Nephron (organoid): ENCODE measurements at regions not wholly inside any gene's neighbourhood (a gene's known extent, or its start where the extent isn't known, plus 50 kb on each side); places are given as distances from the start of the nearest gene placed in this dataset.

Experiments
- H3K27ac Mint-ChIP-seq, 3 experiments: 2 replicates each; pipeline ENCODE4 v1.8.0; 2020; ENCODE audit warnings: mixed read lengths in 3 of 3, mild to moderate bottlenecking in 2 of 3, moderate library complexity in 1 of 3
- H3K27me3 Mint-ChIP-seq: 2 replicates; pipeline ENCODE4 v1.8.0; 2021; ENCODE audit warnings: low read depth, mild to moderate bottlenecking, moderate library complexity, mixed read lengths
- H3K36me3 Mint-ChIP-seq: 2 replicates; pipeline ENCODE4 v1.8.0; 2020; ENCODE audit warnings: low read depth, mixed read lengths
- H3K4me1 Mint-ChIP-seq: 2 replicates; pipeline ENCODE4 v1.8.0; 2020; ENCODE audit warnings: mixed read lengths
- H3K4me3 Mint-ChIP-seq, 3 experiments: 2 replicates each; pipeline ENCODE4 v1.8.0; 2020; ENCODE audit warnings: mild to moderate bottlenecking in 3 of 3, mixed read lengths in 3 of 3, moderate library complexity in 2 of 3
- H3K9me3 Mint-ChIP-seq: 2 replicates; pipeline ENCODE4 v1.8.0; 2020; ENCODE audit warnings: mixed read lengths
- CTCF ChIP-seq, 3 experiments: fragments of 200-600 bp; sonication (generic); IDR thresholded peaks; one replicate each; pipeline ENCODE4 v1.5.0; 2021; ENCODE audit warnings: antibody characterized with exemption in 3 of 3; ENCODE audit not compliant: unreplicated experiment in 3 of 3

DNA sequence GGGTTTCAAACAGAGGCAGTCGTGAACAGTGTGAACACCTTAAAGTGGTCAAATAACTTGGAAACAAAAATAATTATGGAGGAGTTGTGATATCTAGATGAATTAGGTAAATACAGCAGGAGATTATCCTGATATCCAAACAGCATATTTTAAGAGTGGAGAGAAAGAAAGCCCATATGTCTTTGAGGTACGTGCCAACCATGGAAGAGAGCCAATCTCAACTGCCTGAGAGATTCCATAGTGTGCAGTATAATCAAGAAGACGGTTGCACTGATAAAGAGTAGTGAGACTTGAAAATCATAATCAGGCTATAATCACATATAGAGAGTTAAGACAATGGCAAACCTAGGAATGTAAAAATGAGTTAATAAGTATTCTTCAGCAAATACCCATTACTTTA lies 472.8 kb upstream of the SLITRK5 start:
- Mint-ChIP-seq H3K27me3 (no peaks in the 10 kb centered on the region), H3K36me3 (no peaks in the 10 kb centered on the region), H3K9me3 (no peaks in the 10 kb centered on the region), H3K4me1 (no peaks in the 10 kb centered on the region), H3K27ac (no peak overlapping the region), H3K4me3 (no peak overlapping the region)
- TF ChIP-seq CTCF (IDR thresholded peaks at IDR 0.05; ENCODE audit: unreplicated experiment in 3 of 3) = no peak

DNA sequence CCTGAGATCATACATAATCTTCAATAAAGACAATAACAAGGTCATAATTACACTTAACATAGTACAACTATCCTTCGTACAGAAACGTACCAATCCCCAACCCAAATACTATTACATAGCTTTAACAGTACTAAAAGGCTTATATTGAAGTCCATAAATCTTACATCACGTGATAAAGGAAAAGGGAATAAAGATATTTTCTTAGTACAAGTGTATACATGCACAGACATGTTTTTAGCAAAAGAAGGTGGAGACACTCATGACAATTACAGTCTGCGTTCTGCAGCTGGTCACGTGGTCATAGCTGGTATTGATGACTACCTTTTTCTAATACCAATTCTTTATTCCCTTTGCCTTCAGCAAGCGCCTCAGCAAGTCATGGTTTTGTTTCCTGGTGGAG lies 464.5 kb upstream of the SLITRK5 start:
- no peaks in the 10 kb centered on the region for H3K9me3 Mint-ChIP-seq
- H3K4me3 Mint-ChIP-seq = no peak overlapping the region
- H3K36me3 Mint-ChIP-seq = no peaks in the 10 kb centered on the region
- peaks cover 3% of the 10 kb centered on the region for H3K27me3 Mint-ChIP-seq
- no peak overlapping the region for H3K27ac Mint-ChIP-seq
- H3K4me1 Mint-ChIP-seq = no peaks in the 10 kb centered on the region
- no peak for TF ChIP-seq CTCF (IDR thresholded peaks at IDR 0.05; ENCODE audit: unreplicated experiment in 3 of 3)

DNA sequence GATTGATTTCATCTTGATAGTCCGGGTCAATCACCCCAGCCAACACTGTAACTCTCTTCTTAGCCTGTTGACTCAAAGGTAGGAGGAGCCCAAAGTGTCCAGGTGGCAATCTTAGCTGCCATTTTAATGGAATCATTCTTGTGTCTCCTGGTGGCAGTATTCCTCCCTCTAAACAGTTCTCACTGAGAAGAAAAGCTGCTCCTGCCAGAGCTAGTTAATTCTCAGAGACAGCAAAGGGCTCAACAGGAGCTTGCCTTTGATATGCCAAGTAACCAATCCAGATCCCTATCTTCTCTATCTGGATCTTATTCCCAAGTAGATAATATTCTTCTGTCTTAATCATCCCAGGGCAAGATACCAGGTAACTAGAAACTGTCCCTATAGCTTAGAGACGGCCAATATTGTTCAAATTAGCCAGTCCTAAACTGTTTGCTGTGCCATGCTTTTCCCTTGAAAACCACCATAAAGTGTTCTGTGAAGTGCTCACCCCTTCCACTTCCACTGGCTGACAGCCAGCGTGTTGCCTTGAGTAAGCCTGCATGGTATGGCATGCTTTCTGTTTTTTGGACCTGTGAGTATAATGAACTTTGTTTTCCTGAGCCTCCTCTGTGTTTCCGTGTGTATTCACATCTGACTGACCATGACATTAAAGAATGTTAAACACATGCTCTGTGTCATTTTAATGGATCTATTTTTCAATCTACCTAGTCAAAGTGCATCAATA lies 463.7 kb upstream of the SLITRK5 start:
- Mint-ChIP-seq H3K27me3 (peaks cover 3% of the 10 kb centered on the region), H3K9me3 (no peaks in the 10 kb centered on the region), H3K4me3 (no peak overlapping the region), H3K27ac (no peak overlapping the region), H3K36me3 (no peaks in the 10 kb centered on the region), H3K4me1 (no peaks in the 10 kb centered on the region)
- no peak for TF ChIP-seq CTCF (IDR thresholded peaks at IDR 0.05; ENCODE audit: unreplicated experiment in 3 of 3)

DNA sequence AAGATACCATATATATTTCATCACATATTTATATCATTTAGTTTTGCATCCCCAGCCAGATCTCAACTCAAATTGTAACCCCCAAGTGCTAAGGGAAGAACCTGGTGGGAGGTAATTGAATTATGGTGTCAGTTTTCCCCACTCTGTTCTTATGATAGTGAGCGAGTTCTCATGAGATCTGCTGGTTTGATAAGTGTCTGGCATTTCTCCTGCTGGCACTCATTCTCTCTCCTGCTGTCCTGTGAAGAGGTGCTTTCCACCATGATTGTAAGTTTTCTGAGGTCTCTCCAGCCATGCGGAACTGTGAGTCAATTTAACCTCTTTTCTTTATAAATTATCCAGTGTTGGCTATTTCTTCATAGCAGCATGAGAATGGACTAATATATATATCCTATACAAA lies 462.5 kb upstream of the SLITRK5 start:
- no peak for TF ChIP-seq CTCF (IDR thresholded peaks at IDR 0.05; ENCODE audit: unreplicated experiment in 3 of 3)
- Mint-ChIP-seq H3K27me3 (peaks cover 3% of the 10 kb centered on the region), H3K4me1 (no peaks in the 10 kb centered on the region), H3K4me3 (no peak overlapping the region), H3K9me3 (no peaks in the 10 kb centered on the region), H3K36me3 (no peaks in the 10 kb centered on the region), H3K27ac (no peak overlapping the region)

- Mint-ChIP-seq H3K27ac (no peak overlapping the region), H3K27me3 (no peaks in the 10 kb centered on the region), H3K9me3 (peaks cover 6% of the 10 kb centered on the region), H3K4me1 (no peaks in the 10 kb centered on the region), H3K4me3 (no peak overlapping the region), H3K36me3 (no peaks in the 10 kb centered on the region)
- no peak for TF ChIP-seq CTCF (IDR thresholded peaks at IDR 0.05; ENCODE audit: unreplicated experiment in 3 of 3)
These were observed 436.2 kb upstream of the SLITRK5 start for GRCh38 chr13:87234981-87235380.

DNA sequence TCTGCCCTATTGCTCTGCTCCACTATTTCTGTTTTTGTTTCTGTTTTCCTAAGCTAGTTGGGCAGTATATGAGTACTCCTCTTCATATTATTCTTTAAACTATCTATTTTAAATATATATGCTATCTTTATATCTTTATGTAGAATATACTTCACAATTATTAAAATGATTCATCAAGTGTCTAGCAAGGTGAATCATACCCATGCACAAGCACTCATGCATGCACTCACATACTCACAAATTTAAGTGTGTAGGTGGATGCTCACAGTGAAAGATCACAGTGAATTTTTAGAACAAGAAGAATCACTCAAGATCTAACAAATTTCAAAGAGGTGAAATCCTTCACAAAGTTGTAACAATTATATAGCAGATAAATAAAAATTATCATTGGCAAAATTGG lies 435.6 kb upstream of the SLITRK5 start:
- H3K27me3 Mint-ChIP-seq = no peaks in the 10 kb centered on the region

More for the DNA sequence above, 435.6 kb upstream of the SLITRK5 start:
- no peak overlapping the region for H3K27ac Mint-ChIP-seq
- TF ChIP-seq CTCF (IDR thresholded peaks at IDR 0.05; ENCODE audit: unreplicated experiment in 3 of 3) = no peak
- H3K4me3 Mint-ChIP-seq = no peak overlapping the region
- H3K36me3 Mint-ChIP-seq = no peaks in the 10 kb centered on the region
- no peaks in the 10 kb centered on the region for H3K4me1 Mint-ChIP-seq
- H3K9me3 Mint-ChIP-seq = peaks cover 3% of the 10 kb centered on the region
